HFFc6 (cell line): ENCODE measurements at regions not wholly inside any gene's neighbourhood (a gene's known extent, or its start where the extent isn't known, plus 50 kb on each side); places are given as distances from the start of the nearest gene placed in this dataset.
"Not testable (repeated sequence)": the region's sequence is repeated elsewhere in the genome, so short reads cannot be mapped to it uniquely, and the experiment has no call there.

Source experiments
- DNase-seq: peaks from one replicate; pipeline ENCODE4 v3.0.0-alpha.2; 2018
- H3K27ac Mint-ChIP-seq: 2 replicates; pipeline ENCODE4 v1.8.0; 2020; ENCODE audit warnings: mild to moderate bottlenecking, mixed read lengths
- H3K27me3 Mint-ChIP-seq: 2 replicates; pipeline ENCODE4 v1.8.0; 2021; ENCODE audit warnings: mild to moderate bottlenecking, moderate library complexity, mixed read lengths; ENCODE audit not compliant: insufficient read depth
- H3K36me3 Mint-ChIP-seq: 2 replicates; pipeline ENCODE4 v1.8.0; 2021; ENCODE audit warnings: low read depth, mixed read lengths
- H3K4me1 Mint-ChIP-seq: 2 replicates; pipeline ENCODE4 v1.8.0; 2020; ENCODE audit warnings: low read depth, mixed read lengths
- H3K4me3 Mint-ChIP-seq: 2 replicates; pipeline ENCODE4 v1.8.0; 2020; ENCODE audit warnings: mild to moderate bottlenecking, moderate library complexity, mixed read lengths
- H3K9me3 Mint-ChIP-seq: 2 replicates; pipeline ENCODE4 v1.8.0; 2020; ENCODE audit warnings: mild to moderate bottlenecking, mixed read lengths
- TF ChIP-seq, protein P1 (sequence below): fragments of 200-600 bp; sonication (generic); IDR thresholded peaks from 2 replicates; pipeline ENCODE4 v1.5.0; 2021; ENCODE audit warnings: antibody characterized with exemption, mild to moderate bottlenecking

DNA sequence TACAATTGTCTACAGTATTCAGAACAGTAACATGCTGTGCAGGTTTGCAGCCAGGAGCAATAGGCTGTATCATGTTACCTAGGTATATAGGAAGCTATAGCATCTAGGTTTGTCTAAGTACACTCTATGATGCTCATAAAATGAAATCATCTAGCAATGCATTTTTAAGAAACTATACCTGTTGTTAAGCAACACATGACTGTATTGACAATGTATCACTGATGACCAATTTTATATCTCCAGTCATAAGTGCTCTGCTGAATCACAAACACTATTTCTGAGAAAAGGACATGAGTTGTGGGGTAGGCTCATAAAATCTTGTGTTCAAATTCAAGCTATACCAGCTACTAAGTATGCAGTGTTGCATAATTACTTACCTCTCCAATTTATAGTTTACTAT lies 501.3 kb downstream of the CD109 start:
- Mint-ChIP-seq H3K27me3 (no peaks in the 10 kb centered on the region; the same call in 1 of the 2 replicates), H3K36me3 (no peaks in the 10 kb centered on the region), H3K27ac (no peak overlapping the region), H3K4me1 (no peaks in the 10 kb centered on the region), H3K9me3 (no peaks in the 10 kb centered on the region), H3K4me3 (no peak overlapping the region)
- TF ChIP-seq, protein P1, sequence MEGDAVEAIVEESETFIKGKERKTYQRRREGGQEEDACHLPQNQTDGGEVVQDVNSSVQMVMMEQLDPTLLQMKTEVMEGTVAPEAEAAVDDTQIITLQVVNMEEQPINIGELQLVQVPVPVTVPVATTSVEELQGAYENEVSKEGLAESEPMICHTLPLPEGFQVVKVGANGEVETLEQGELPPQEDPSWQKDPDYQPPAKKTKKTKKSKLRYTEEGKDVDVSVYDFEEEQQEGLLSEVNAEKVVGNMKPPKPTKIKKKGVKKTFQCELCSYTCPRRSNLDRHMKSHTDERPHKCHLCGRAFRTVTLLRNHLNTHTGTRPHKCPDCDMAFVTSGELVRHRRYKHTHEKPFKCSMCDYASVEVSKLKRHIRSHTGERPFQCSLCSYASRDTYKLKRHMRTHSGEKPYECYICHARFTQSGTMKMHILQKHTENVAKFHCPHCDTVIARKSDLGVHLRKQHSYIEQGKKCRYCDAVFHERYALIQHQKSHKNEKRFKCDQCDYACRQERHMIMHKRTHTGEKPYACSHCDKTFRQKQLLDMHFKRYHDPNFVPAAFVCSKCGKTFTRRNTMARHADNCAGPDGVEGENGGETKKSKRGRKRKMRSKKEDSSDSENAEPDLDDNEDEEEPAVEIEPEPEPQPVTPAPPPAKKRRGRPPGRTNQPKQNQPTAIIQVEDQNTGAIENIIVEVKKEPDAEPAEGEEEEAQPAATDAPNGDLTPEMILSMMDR, result no peak
- no peak for DNase-seq

DNA sequence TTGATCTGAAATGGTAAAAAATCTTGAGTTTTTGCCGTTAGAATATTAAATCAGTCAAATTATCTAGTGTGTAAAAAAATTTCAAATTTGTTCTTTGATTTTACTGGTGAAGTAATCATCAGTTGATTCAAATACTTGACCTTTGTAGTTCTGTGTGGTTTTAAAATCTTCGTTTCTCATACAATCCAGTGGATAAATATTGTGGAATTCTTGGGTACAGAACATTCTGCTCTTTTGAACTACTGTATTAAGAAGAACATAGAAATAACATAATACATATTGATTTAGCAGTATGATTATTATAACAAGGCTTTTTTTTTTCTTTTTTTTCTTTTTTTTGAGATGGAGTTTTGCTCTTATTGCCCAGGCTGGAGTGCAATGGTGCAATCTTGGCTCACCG lies 491.8 kb downstream of the CD109 start:
- Mint-ChIP-seq H3K9me3 (no peaks in the 10 kb centered on the region), H3K4me3 (no peak overlapping the region), H3K36me3 (no peaks in the 10 kb centered on the region)

DNA sequence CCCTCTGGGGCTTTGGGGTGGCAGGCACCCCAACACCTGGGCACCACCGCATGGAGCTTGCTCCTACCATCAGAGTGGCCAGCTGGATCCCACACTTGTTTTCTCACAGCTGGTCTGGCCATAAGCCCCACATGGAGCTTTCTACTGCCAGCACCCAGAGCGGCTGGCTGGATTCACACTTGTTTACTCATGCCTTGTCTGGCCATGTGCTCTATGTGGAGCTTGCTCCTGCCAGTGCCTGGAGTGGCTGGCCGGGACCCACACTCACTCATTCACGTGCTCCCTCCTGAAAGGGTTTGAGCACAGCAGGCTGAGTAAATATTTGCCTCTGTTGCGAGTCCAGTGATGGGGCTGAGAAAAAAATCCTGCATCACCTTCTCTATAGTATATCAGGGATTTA lies 487.0 kb downstream of the CD109 start:
- Mint-ChIP-seq H3K27ac (no peak overlapping the region), H3K9me3 (no peaks in the 10 kb centered on the region), H3K4me1 (no peaks in the 10 kb centered on the region), H3K27me3 (no peaks in the 10 kb centered on the region; the same call in none of the 2 replicates), H3K4me3 (no peak overlapping the region), H3K36me3 (no peaks in the 10 kb centered on the region)
- TF ChIP-seq, protein P1, result no peak
- no peak for DNase-seq

More for the DNA sequence above, 491.8 kb downstream of the CD109 start:
- Mint-ChIP-seq H3K27ac (no peak overlapping the region), H3K4me1 (no peaks in the 10 kb centered on the region), H3K27me3 (no peaks in the 10 kb centered on the region; the same call in none of the 2 replicates)
- no peak for DNase-seq
- TF ChIP-seq, protein P1, result no peak

DNA sequence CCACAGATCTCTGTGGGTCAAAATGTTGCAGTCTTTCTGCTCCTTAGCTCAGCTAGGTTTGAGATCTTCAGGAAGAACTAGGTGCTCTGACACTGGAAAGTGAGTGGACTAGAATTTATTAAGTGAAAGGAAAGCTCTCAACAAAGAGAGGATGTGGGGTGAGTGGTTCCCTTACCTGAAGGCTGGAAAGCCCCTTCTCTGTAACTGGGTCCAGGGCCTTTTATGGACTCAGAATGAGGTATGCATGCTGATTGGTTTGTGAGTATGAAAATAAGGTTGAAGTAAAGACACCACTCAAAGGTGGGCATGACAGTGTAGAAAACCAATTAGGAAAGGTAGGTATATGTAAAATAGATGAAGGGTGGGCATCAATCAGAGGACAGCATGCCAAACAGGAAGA lies 485.5 kb downstream of the CD109 start:
- Mint-ChIP-seq H3K27ac (no peak overlapping the region), H3K4me3 (no peak overlapping the region), H3K9me3 (no peaks in the 10 kb centered on the region), H3K36me3 (no peaks in the 10 kb centered on the region), H3K4me1 (no peaks in the 10 kb centered on the region), H3K27me3 (no peaks in the 10 kb centered on the region; the same call in none of the 2 replicates)
- TF ChIP-seq, protein P1, result no peak
- no peak for DNase-seq

DNA sequence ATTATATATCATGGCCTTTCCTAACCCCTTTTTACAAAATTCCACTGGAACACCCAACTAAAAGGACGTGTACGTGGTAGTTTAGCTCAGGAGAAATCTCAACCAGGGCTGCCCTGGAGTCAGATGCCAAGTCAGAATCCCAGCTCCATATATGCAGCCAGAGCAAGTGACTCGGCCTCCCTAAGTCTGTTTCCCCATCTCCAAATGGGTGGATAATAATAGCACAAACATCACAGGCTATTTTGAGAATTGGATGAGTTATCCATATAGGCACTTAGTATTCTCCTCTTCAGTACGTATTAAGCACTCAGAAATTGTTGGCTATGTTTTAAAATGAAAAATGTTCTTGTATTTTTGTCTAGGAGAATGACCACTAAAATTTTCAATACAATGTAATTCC lies 481.5 kb downstream of the CD109 start:
- Mint-ChIP-seq H3K36me3 (no peaks in the 10 kb centered on the region), H3K9me3 (no peaks in the 10 kb centered on the region), H3K4me3 (no peak overlapping the region), H3K27me3 (no peaks in the 10 kb centered on the region; the same call in 1 of the 2 replicates), H3K27ac (no peak overlapping the region), H3K4me1 (no peaks in the 10 kb centered on the region)
- TF ChIP-seq, protein P1, result no peak
- no peak for DNase-seq

DNA sequence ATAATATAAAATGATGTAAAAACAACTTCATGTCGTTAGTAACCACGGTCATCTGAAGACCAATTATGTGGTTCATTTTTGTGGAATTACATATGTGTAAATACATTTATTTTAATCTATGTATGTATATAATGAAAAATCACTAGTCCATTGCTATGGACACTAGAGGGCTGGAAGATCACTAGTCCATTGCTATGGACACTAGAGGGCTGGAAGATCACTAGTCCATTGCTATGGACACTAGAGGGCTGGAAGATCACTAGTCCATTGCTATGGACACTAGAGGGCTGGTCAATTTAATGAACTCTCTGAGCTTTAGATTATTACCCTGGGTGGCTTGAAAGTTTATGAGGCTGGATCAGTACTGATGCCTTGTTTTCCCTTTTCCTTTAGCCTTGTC lies 474.5 kb downstream of the CD109 start:
- H3K4me1 Mint-ChIP-seq, H3K36me3 Mint-ChIP-seq, H3K4me3 Mint-ChIP-seq, H3K9me3 Mint-ChIP-seq, H3K27me3 Mint-ChIP-seq: not testable (repeated sequence)
- peak; percentile 0 for DNase-seq
- H3K27ac Mint-ChIP-seq, result 0 out of 2 replicates have a peak overlapping the region, but pooled peaks have one; percentile 8
- TF ChIP-seq, protein P1, result peak; percentile 64
